Colon (tissue), 2 donors: ENCODE measurements at regions not wholly inside any gene's neighbourhood (a gene's known extent, or its start where the extent isn't known, plus 50 kb on each side); places are given as distances from the start of the nearest gene placed in this dataset.
"Not testable (repeated sequence)": the region's sequence is repeated elsewhere in the genome, so short reads cannot be mapped to it uniquely, and the experiment has no call there.

Experiments used
- FAIRE-seq: peaks from 2 replicates; lab custom pipeline; 2012; peaks lifted over from hg19 to GRCh38; lab: Jason Lieb, UNC
- donor health status: control.
- donor health status: control.

GRCh38 chr17:11182430-11182829 lies 58.6 kb upstream of the SHISA6 start:
- FAIRE-seq, result no peak

GRCh38 chr17:11178581-11178980 lies 62.4 kb upstream of the SHISA6 start:
- no peak for FAIRE-seq

- no peak for FAIRE-seq
Observed at GRCh38 chr17:11177340-11177739, 63.7 kb upstream of the SHISA6 start.

- FAIRE-seq, result no peak
Observed at GRCh38 chr17:11176549-11176948, 64.5 kb upstream of the SHISA6 start.

GRCh38 chr17:11170881-11171280 lies 70.1 kb upstream of the SHISA6 start:
- no peak for FAIRE-seq

GRCh38 chr17:11151818-11152425 lies 89.1 kb upstream of the SHISA6 start:
- no peak for FAIRE-seq

- FAIRE-seq, result not testable (repeated sequence)
Observed at GRCh38 chr17:11150906-11151511, 90.0 kb upstream of the SHISA6 start.

- FAIRE-seq, result no peak
Observed at GRCh38 chr17:11144358-11145233, 96.4 kb upstream of the SHISA6 start.

GRCh38 chr17:11142231-11142630 lies 98.8 kb upstream of the SHISA6 start:
- peak; percentile 47 for FAIRE-seq

- FAIRE-seq, result no peak
Observed at GRCh38 chr17:11140501-11140900, 100.5 kb upstream of the SHISA6 start.

- FAIRE-seq, result no peak
Observed at GRCh38 chr17:11140043-11140442, 101.0 kb upstream of the SHISA6 start.

GRCh38 chr17:11138023-11138422 lies 103.0 kb upstream of the SHISA6 start:
- FAIRE-seq, result no peak

GRCh38 chr17:11135819-11136218 lies 105.2 kb upstream of the SHISA6 start:
- FAIRE-seq, result no peak

- FAIRE-seq, result no peak
Observed at GRCh38 chr17:11130367-11130766, 110.6 kb upstream of the SHISA6 start.

- no peak for FAIRE-seq
Observed at GRCh38 chr17:11122908-11123307, 118.1 kb upstream of the SHISA6 start.

GRCh38 chr17:11121341-11121985 lies 119.5 kb upstream of the SHISA6 start:
- FAIRE-seq, result no peak

- FAIRE-seq, result no peak
Observed at GRCh38 chr17:11109106-11109505, 131.9 kb upstream of the SHISA6 start.

GRCh38 chr17:11105141-11105540 lies 135.9 kb upstream of the SHISA6 start:
- no peak for FAIRE-seq

- no peak for FAIRE-seq
Observed at GRCh38 chr17:11097121-11097520, 143.9 kb upstream of the SHISA6 start.

GRCh38 chr17:11094331-11094730 lies 146.7 kb upstream of the SHISA6 start:
- FAIRE-seq, result no peak

GRCh38 chr17:11086646-11087340 lies 154.2 kb upstream of the SHISA6 start:
- FAIRE-seq, result no peak

GRCh38 chr17:11082559-11082958 lies 158.5 kb upstream of the SHISA6 start:
- no peak for FAIRE-seq
